B cell (primary cell): ENCODE measurements at regions not wholly inside any gene's neighbourhood (a gene's known extent, or its start where the extent isn't known, plus 50 kb on each side); places are given as distances from the start of the nearest gene placed in this dataset.

ENCODE experiments used
- ATAC-seq: fragments of 200-7000 bp; cut with Tn5 transposase; one replicate; pipeline ENCODE4 v1.10.0; 2021; ENCODE audit warnings: low read depth, mild to moderate bottlenecking, moderate number of reproducible peaks, moderate library complexity
- CTCF ChIA-PET: fragments of 350-600 bp; sonication (Branson Sonifier 250); formaldehyde crosslinking; loops from one replicate; lab custom pipeline; 2021; ENCODE audit warnings: antibody characterized with exemption, inconsistent platforms; lab: Charles Lee
- POLR2A ChIA-PET: fragments of 350-600 bp; sonication (Branson Sonifier 250); formaldehyde crosslinking; loops from one replicate; lab custom pipeline; 2021; ENCODE audit warnings: antibody characterized with exemption; lab: Charles Lee
- DNase-seq: peaks from one replicate; pipeline ENCODE4 v3.0.0; 2013
- H2AFZ ChIP-seq: 2 replicates; pipeline ENCODE4 v1.6.1; 2012; ENCODE audit warnings: mild to moderate bottlenecking, low read depth, low read length; ENCODE audit not compliant: insufficient read depth, poor library complexity, severe bottlenecking
- H3K27ac ChIP-seq, 2 donors: 1 replicate in 1 of 2; 2 replicates in 1 of 2; pipeline ENCODE4 v1.5.1; 2012 to 2013; ENCODE audit warnings: low read length in 2 of 2, mild to moderate bottlenecking in 2 of 2, moderate library complexity in 1 of 2
- H3K27me3 ChIP-seq, 4 experiments: fragments of 200-600 bp in 1 of 4; sonication (generic) in 1 of 4; replicated peaks in 1 of 4; 1 replicate in 2 of 4; 2 replicates in 2 of 4; pipeline versions ENCODE4 v1.6.1 to v1.7.0; 2013 to 2016; ENCODE audit warnings: low read length in 3 of 4, mild to moderate bottlenecking in 2 of 4, mixed read lengths in 1 of 4, moderate library complexity in 1 of 4; ENCODE audit not compliant: insufficient read depth in 4 of 4, control insufficient read depth in 3 of 4; ENCODE audit errors: control extremely low read depth in 1 of 4
- H3K36me3 ChIP-seq, 2 experiments: replicated peaks in 1 of 2; 1 replicate in 1 of 2; 2 replicates in 1 of 2; pipeline versions ENCODE4 v1.6.1 to v1.7.1; 2013; ENCODE audit warnings: low read length in 1 of 2; ENCODE audit not compliant: insufficient read depth in 2 of 2, control insufficient read depth in 1 of 2; ENCODE audit errors: control extremely low read depth in 1 of 2, extremely low read depth in 1 of 2
- H3K4me1 ChIP-seq, 2 donors: fragments of 200-600 bp in 1 of 2; sonication (generic) in 1 of 2; 1 replicate in 1 of 2; 2 replicates in 1 of 2; pipeline versions ENCODE4 v1.5.1 to v1.6.1; 2013 to 2017; ENCODE audit warnings: low read length in 2 of 2; ENCODE audit not compliant: control insufficient read depth in 2 of 2, insufficient read depth in 2 of 2
- H3K4me2 ChIP-seq: replicated peaks from 2 replicates; pipeline ENCODE3; 2012; ENCODE audit warnings: mild to moderate bottlenecking, low read depth, low read length; ENCODE audit not compliant: poor library complexity, severe bottlenecking
- H3K4me3 ChIP-seq, 5 experiments: fragments of 200-600 bp in 1 of 5; sonication (generic) in 1 of 5; 1 replicate in 3 of 5; 2 replicates in 2 of 5; pipeline versions ENCODE4 v1.5.1 to v1.7.0; 2011 to 2016; ENCODE audit warnings: low read length in 4 of 5, mild to moderate bottlenecking in 4 of 5, low read depth in 2 of 5, control low read depth in 1 of 5, moderate library complexity in 1 of 5; ENCODE audit not compliant: insufficient read depth in 1 of 5; ENCODE audit errors: control extremely low read depth in 1 of 5, extremely low read depth in 1 of 5
- H3K79me2 ChIP-seq: fragments of 200-600 bp; sonication (generic); one replicate; pipeline ENCODE4 v1.6.0; 2016; ENCODE audit warnings: low read length; ENCODE audit not compliant: control insufficient read depth, insufficient read depth
- H3K9ac ChIP-seq: fragments of 200-600 bp; sonication (generic); 2 replicates; pipeline ENCODE4 v1.6.1; 2017; ENCODE audit warnings: mild to moderate bottlenecking, low read length, moderate library complexity
- H3K9me3 ChIP-seq, 3 donors: one replicate each; pipeline versions ENCODE4 v1.6.1 to v1.7.1; 2013; ENCODE audit warnings: low read length in 2 of 3; ENCODE audit not compliant: control insufficient read depth in 2 of 3, insufficient read depth in 1 of 3; ENCODE audit errors: control extremely low read depth in 1 of 3
- H4K20me1 ChIP-seq: 2 replicates; pipeline ENCODE4 v1.6.0; 2012; ENCODE audit warnings: mild to moderate bottlenecking, low read length; ENCODE audit not compliant: insufficient read depth, control insufficient read depth, poor library complexity, severe bottlenecking
- H3K27ac Mint-ChIP-seq: one replicate; pipeline ENCODE4 v1.8.0; 2021; ENCODE audit warnings: mixed read lengths
- H3K27me3 Mint-ChIP-seq: one replicate; pipeline ENCODE4 v1.8.0; 2021; ENCODE audit warnings: mixed read lengths
- H3K4me1 Mint-ChIP-seq: one replicate; pipeline ENCODE4 v1.8.0; 2021; ENCODE audit warnings: mixed read lengths
- H3K4me3 Mint-ChIP-seq: one replicate; pipeline ENCODE4 v1.8.0; 2021; ENCODE audit warnings: mixed read lengths
- H3K9me3 Mint-ChIP-seq: one replicate; pipeline ENCODE4 v1.8.0; 2022; ENCODE audit warnings: mixed read lengths; ENCODE audit not compliant: insufficient read depth
- EZH2 ChIP-seq: IDR thresholded peaks from 2 replicates; pipeline ENCODE4 v1.6.1; 2012; ENCODE audit warnings: borderline replicate concordance, low read depth, mild to moderate bottlenecking, moderate library complexity, low read length; ENCODE audit not compliant: insufficient read depth, poor library complexity, severe bottlenecking
- WGBS: methylation state at CpG from one replicate; pipeline ENCODE4 v1.1.5; 2013; ENCODE audit warnings: missing lambda C conversion rate; ENCODE audit not compliant: insufficient coverage; 5-methylcytosine and 5-hydroxymethylcytosine counted together
- intact Hi-C: fragments of 100-400 bp; cut with micrococcal nuclease; formaldehyde crosslinking; loops from one replicate; pipeline ENCODE4 v1.10.0; 2022
- TF ChIP-seq, protein P1 (sequence below): fragments of 200-600 bp; IDR thresholded peaks from one replicate; pipeline ENCODE4 v1.8.0; 2022; ENCODE audit warnings: antibody characterized with exemption, mild to moderate bottlenecking

DNA sequence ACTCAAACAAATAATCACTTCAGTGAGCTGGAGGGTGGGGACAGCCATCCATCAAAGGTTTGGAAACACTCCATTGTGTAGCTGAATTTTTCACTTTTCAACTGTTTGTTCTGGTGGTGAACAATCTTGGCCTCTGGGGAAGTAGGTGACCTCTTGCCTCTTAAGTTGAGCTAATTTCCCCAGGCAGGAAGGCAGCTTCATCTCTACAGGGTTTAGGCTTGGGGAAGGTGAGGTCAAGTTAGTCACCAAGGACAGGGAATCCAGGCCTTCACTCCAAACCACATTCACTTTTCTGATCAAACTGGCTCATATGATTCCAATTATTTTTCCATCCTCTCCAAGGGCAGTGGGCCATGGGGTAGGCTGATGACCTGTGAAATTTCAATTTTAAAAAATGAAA is 138.3 kb upstream of the HABP2 start:
- H3K9ac ChIP-seq, result no peak overlapping the region
- CTCF ChIA-PET, result no interaction called here
- H3K27me3 Mint-ChIP-seq, result peaks cover 15% of the 10 kb centered on the region
- POLR2A ChIA-PET, result no interaction called here
- no peak for ATAC-seq
- no peaks in the 10 kb centered on the region for H3K9me3 Mint-ChIP-seq
- no peak overlapping the region for H3K27ac ChIP-seq
- TF ChIP-seq, protein P1, sequence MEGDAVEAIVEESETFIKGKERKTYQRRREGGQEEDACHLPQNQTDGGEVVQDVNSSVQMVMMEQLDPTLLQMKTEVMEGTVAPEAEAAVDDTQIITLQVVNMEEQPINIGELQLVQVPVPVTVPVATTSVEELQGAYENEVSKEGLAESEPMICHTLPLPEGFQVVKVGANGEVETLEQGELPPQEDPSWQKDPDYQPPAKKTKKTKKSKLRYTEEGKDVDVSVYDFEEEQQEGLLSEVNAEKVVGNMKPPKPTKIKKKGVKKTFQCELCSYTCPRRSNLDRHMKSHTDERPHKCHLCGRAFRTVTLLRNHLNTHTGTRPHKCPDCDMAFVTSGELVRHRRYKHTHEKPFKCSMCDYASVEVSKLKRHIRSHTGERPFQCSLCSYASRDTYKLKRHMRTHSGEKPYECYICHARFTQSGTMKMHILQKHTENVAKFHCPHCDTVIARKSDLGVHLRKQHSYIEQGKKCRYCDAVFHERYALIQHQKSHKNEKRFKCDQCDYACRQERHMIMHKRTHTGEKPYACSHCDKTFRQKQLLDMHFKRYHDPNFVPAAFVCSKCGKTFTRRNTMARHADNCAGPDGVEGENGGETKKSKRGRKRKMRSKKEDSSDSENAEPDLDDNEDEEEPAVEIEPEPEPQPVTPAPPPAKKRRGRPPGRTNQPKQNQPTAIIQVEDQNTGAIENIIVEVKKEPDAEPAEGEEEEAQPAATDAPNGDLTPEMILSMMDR, result no peak
- no peak for TF ChIP-seq EZH2
- intact Hi-C loops, result no loop called here
- H3K27me3 ChIP-seq, result no peaks in the 10 kb centered on the region
- H3K79me2 ChIP-seq, result no peaks in the 10 kb centered on the region
- peaks cover 0 to 3% (median 0%) of the 10 kb centered on the region in 3 donors for H3K9me3 ChIP-seq
- no peaks in the 10 kb centered on the region for H4K20me1 ChIP-seq
- no peak overlapping the region for H3K4me2 ChIP-seq
- DNase-seq, result no peak
- H3K4me3 Mint-ChIP-seq, result no peak overlapping the region
- H3K4me1 Mint-ChIP-seq, result no peaks in the 10 kb centered on the region
- H3K27ac Mint-ChIP-seq, result no peak overlapping the region
- no peak overlapping the region for H3K4me3 ChIP-seq
- H3K36me3 ChIP-seq, result no peaks in the 10 kb centered on the region
- H2AFZ ChIP-seq, result no peak overlapping the region
- no peaks in the 10 kb centered on the region for H3K4me1 ChIP-seq

DNA sequence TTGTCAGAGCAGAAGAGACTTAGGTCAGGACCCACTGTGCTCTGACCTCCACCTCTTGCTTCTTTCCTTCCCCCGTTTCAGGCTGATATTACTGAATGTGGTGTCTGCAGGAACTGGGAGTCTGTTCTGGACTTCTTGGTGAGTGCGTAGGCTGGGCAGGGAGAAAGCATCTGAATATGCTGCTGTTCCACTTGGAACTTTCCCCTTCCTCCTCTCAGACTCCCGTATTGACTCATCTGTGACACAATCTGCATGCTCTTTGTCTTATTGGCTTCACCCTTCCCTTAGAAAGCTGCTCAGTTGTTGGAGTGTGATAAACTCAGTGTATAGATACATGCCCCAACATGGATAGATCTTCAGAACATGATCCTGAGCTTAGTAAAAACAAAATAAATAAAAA is 137.6 kb upstream of the HABP2 start:
- Histone ChIP-seq H3K9ac (no peak overlapping the region), H3K79me2 (no peaks in the 10 kb centered on the region), H3K27me3 (no peaks in the 10 kb centered on the region), H3K4me1 (no peaks in the 10 kb centered on the region), H4K20me1 (no peaks in the 10 kb centered on the region), H3K4me2 (no peak overlapping the region), H3K36me3 (no peaks in the 10 kb centered on the region), H3K4me3 (no peak overlapping the region), H3K27ac (no peak overlapping the region), H3K9me3 (peaks cover 0 to 4% (median 0%) of the 10 kb centered on the region in 3 donors), H2AFZ (no peak overlapping the region)
- no peaks in the 10 kb centered on the region for H3K4me1 Mint-ChIP-seq
- ATAC-seq, result no peak
- H3K27me3 Mint-ChIP-seq, result peaks cover 15% of the 10 kb centered on the region
- POLR2A ChIA-PET, result no interaction called here
- CTCF ChIA-PET, result no interaction called here
- DNase-seq, result no peak
- no peak overlapping the region for H3K4me3 Mint-ChIP-seq
- H3K9me3 Mint-ChIP-seq, result no peaks in the 10 kb centered on the region
- TF ChIP-seq, protein P1, result no peak
- no peak for TF ChIP-seq EZH2
- no peak overlapping the region for H3K27ac Mint-ChIP-seq
- 60% methylated on average over 1 of the region's 3 CpGs for WGBS
- intact Hi-C loops, result no loop called here
